T-helper 9 cell (primary cell): ENCODE measurements at regions not wholly inside any gene's neighbourhood (a gene's known extent, or its start where the extent isn't known, plus 50 kb on each side); places are given as distances from the start of the nearest gene placed in this dataset.
"Not testable (repeated sequence)": the region's sequence is repeated elsewhere in the genome, so short reads cannot be mapped to it uniquely, and the experiment has no call there.

Source experiments
- DNase-seq: peaks from one replicate; pipeline ENCODE4 v3.0.0-alpha.2; 2020

DNA sequence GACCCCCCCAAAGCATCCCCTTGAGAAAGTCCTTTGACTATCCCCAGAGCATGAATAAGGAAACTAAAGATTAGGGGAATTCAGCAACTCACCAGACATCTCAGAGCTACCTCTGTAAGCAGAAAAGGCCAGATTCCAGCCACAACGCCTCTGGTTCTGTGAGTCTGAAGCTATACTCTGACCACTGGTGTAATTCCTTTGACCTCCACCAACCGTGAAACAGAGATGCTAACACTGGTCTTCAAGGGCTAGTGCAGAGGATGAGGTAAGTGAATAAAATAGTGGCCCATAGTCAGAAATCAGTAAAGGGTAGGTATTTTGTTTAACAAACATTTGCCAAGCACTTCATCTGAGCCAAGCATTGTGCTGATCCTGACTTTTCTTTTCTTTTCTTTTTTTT, 353.4 kb downstream of the NPIPA8 start:
- DNase-seq = no peak

DNA sequence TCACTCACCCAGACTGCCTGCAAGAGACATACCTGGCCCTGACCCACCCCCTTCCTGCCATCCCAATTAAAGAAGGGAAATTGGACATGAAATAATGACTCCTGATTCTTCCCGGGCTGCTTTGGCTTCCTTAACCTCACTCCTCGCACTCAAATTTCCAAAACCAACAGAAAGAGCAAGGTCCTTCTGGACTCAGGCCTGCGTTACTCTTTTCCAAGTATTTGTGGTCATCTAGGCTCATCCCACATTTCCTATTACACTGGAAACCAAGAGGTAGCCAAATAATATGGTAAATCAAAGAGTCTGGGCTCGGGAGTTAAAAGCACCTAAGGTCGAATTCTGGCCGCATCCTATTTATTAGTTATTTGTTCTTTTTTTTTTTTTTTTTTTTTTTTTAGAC, 359.3 kb downstream of the NPIPA8 start:
- no peak for DNase-seq

DNA sequence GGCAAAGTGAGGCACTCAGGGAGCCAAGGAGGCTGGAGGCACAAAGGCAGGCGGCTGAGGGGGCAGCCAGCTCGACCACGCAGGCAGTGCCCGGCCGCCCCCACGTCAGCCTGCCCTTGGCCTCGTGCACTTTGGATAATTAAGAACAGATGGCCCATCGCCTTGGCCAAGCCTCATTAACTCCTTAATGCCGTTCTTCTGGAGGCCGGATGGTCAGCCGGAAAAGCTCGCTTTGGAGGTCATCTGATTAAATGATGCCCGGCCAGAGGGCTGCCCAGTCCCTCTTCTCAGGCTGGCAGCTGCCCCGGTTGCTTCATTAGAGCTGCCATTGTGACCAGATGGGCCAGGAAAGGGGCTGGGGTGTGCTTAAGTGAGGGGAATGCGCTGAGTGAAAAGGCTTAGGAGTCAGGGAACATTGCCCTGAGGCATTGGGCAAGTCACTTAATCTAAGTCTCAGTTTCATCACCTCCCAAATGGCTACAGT, 364.0 kb downstream of the NPIPA8 start:
- DNase-seq = no peak

DNA sequence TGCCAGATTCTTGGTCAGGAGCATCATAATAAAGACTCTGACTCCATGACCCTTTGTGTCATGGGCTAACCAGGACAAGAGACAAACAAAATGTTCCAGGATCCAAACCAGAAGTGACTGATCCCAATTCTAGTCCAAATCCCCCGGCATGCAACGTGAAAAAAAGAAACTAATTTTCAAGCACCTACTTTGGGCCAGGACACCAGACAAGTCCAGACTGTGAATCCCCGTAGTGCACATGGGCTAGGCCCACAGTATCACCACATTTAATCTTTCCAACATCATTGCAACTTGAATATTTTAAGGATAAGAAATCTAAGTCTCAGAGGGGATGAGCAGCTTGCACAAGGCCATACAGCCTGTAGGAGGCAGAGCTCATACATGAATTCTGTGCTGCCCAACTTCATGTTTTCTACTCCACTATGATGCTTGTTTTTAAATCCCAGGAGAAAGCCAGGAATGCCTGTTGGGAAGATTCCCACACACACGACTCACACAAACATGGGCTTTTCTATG, 365.7 kb downstream of the NPIPA8 start:
- no peak for DNase-seq

DNA sequence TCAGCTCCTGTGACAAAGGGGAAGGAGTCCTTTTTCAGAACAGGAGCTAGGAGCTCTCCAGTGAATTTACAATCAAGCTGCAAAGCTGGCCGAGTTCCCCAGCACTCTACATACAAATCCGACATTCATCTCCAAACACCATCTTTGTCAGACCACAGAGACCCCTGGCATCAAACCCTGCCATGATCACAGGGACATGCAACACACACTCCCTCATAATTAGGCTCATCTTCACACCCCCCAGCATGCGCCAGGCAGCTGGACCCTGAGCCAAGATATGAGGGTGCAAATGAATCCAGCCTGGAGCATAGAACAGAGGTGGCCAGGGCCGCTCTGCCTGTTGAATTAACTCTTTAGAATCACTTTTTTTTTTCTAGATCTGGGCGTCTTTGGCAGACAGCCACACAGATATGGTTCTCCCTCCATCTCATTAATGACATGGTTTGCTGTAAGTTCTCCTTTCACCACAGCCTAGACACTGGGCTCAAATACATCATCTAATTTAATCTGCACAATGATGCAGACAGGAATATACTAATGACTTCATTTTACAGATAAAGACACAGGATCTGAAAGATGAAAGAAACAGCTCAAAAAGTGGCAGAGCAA, 366.3 kb downstream of the NPIPA8 start:
- DNase-seq = no peak

DNA sequence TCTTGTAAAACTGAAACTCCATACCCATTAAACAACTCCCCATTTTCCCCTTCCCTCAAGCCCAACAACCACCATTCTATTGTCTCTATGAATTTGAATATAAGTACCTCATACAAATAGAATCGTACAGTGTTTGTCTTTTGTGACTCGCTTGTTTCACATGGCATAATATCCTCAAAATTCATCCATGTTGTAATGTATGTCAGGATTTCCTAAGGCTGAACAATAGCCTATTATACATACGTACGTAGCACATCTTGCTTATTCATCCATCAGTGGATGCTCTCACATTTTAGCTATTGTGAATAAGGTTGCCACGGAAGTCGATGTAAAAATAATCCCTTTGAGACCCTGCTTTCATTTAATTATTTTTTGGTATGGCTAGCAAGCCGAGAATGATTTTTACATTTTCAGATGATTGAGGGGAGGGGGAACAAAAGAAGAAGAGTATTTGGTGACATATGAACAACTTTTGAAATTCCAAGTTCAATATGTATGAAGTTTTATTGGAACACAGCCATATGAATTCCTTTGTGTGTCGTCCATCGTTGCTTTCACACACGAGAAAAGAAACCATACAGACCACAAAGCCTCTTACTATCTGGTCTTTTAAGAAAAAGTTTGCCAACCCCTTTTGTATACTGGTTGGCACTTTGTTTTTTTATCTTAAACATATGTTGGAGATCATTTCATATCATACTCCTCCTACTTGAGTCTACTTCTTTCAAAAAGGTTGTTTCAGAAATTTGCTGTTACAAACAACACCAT, 371.2 kb downstream of the NPIPA8 start:
- DNase-seq = no peak

DNA sequence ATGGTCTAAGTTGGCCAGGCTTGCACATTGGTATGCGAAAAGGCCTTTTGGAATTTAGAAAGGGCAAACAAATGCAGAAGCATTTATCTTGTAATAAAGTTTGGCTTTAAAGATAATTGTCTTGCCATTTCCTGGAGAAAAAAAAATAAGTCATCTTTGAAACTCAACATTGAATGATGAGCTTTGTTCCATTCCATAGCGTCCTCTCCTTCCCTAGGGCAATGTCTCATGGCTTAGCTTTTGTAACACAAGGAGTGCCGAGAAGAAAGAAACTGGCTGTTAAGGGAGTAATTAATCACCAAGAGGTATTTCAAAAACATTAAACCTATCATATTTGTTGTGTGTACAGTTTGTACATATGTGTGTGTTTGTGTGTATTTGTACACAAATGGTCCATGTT, 372.3 kb downstream of the NPIPA8 start:
- no peak for DNase-seq

DNA sequence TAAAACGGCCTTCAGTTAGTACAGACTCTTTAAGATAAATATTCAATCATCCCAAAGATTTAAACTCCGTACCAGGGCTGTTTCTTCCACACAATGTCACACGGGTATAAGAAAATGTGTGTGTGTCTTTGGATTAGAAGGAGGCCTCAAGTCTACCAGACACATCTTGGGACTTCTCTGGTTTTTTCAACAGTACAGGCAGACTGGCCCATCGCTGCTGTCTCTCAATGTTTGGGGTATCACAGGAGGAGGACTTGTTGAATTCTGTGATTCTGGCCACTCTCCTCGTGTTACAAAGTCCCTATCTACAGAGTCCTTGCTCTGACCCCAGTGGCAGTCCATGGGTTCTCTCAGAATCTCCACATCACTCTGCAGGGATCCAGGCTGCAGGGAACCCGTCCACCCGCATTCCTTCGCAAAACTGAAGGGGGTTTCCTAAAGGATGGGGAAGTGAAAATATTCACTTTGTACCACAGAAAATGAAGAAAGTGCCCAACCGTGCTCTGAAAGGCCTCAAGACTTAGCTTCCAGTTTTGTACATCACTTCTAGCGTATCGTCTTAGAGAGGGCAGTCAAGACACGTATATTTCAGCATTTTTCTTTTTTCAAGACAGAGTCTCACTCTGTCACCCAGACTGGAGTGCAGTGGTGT, 373.2 kb downstream of the NPIPA8 start:
- DNase-seq = no peak

DNA sequence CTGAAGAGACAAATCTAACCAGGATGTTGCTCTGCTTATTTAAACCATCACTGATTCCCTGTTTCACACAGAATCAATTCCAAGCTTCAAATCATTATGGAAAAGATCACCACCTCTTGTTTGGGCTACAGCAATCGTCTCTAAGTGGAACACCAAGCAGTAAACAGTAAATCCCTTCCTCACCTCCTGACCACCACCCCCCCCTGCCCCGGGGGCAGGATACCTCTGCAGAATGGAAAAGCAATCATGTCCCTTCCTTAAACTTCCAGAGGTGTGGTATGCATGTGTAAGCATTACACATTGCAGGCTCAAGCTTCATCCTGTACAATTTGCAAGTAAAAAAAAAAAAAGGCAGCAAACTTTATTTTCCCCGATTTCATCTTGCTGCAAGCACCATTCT, 373.8 kb downstream of the NPIPA8 start:
- no peak for DNase-seq

DNA sequence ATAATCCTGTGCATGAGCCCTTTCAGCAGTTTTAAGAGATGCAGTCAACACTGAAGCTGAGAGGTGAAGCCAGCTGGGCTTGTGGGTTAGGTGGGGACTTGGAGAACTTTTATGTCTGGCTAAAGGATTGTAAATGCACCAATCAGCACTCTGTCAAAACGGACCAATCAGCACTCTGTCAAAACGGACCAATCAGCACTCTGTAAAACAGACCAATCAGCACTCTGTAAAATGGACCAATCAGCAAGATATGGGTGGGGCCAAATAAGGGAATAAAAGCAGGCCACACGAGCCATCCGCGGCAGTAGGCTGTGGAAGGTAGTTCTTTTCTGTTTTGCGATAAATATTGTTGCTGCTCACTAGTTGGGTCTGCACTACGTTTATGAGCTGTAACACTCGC, 374.7 kb downstream of the NPIPA8 start:
- not testable (repeated sequence) for DNase-seq

DNA sequence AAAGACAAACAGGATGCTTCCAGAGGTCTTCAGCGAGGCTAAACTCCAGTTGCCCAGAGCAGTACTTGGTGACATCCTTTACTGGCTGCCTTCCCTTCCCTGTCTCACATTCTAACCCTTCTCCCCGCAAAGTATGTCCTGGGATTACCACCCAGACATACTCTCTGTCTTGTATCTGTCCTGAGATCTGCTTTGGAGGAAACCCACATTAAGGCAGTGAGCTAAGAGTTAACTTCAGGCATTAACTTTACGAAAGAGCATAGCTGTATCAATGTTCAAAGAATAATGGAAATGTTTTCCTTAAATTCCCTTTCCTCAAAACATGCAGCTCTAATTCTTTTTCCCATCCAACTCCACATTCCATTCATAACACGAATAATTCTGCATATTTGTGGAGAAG, 385.2 kb downstream of the NPIPA8 start:
- no peak for DNase-seq

DNA sequence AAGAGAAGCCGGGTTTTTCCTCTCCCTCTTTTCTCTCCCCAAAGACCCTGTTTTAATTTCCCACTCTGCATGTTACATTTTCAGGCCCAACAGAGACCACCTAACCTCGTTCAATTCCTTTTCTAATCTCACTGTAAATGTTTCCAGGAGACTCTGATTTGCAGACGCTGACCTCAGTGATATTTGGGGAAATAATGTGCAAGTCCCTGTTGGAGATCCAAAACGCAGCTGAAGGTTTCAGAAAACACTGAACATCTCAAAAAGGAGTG, 386.6 kb downstream of the NPIPA8 start:
- DNase-seq = no peak

DNA sequence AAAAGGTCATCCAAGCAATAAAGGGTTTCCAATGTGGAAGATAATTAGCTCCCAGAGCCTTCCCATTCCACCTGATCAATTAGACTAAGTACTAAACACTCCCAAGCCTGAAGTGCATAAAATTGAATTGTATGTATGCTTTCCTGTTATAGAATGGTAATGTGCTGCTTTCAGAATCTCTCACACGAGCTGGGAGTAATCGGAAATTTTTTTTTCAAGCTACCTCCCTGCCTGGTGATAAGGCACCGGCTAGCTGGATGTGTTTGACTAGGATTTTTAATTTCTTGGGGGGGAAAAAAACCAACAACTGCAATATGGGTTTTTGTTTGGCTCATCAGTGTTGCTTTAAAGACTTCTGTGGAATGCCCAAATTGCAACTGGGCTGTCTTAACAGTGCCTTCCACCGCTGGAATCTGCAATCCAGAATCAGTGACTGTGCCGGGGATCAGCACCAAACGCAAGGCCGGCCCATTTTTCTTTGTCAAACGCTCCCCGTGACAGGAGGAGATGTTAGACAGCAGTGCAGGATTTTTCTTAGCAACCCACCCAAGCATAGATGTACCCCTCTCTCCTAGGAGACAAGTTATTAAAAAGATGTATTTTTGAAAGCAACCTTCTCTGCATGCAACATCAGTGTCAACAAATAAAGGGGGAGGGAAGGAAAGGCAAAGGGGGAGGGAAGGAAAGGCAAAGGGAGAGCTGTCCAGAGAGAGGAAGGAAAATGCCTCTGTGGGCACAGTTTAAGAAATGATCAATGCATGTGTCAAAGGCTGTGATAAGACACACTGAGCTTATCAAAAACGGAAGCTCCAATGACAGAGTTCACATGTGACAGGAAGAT, 387.2 kb downstream of the NPIPA8 start:
- DNase-seq = no peak

DNA sequence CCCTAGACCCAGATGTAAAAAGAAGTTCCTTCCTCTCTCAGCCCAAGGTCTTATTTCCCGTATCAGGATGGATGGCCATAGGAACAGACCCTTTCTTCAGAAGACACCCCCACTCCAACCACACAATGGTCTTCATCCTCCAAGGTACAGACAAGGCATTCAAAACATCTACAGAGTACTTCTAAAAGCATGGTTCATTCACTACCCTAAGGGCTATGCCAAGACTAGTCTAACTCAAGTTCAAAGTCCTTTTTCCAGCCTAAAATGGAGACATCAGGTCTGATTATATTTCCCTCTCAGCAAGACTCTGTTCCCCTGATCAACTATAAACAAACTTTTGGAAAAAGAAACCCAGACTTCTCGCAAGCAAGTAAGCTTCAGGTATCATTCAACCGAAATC, 388.9 kb downstream of the NPIPA8 start:
- DNase-seq = no peak

DNA sequence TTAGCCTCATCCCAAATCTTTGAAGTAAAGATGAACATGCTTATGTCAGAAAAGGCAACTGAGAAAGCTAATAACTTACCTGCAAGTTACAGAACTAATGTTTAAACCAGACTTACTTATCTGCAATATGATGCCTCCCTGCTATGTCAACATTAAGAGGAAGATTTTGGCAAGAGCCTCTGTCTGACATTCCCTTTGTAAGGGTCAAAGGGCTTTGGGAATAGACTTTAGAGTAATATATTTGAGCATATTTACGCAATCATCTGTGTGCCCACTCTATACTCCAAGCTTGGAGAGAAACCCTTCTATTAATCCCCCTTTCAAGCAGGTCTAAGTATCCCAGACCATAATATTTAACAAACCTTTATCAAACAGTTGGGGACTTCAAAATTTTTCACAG, 389.4 kb downstream of the NPIPA8 start:
- no peak for DNase-seq

DNA sequence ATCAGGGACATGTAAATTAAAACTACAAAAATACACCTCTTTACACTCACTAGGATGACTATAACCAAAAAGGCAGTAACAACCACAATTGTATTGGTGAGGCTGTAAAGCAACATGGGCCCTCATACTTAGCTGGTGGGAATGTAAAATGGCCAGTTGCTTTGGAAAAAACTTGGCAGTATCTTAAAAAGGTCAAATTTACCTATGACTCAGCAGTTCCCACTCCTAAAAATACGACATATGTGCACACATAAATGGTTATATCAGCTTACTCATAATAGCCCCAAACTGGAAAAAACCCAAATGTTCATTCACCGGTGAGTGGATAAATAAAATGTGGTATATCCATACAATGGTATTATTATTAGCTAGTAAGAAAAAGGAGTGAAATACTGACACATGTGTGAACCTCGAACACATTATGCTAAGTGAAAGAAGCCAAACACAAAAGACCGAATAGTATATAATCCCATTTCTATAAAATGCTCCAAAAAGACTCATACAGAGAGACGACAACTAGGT, 391.4 kb downstream of the NPIPA8 start:
- no peak for DNase-seq

DNA sequence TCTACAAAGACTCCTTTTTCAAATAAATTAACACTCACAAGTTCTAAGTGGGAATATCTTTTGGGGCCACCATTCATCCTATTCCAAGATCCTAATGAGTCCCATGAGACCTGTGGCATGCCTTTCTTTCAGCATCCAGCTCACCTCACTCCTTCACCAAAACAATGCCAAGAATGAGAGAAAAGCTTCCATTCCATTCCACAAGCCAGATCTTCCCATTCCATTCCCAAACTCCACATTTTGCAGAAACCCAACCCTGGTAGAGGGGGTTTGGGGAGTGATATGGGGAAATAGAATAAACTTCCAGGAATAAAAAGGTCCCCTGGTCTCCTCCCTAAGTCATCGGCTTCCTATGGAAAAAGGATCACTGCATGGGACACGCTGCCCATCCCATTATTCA, 392.2 kb downstream of the NPIPA8 start:
- no peak for DNase-seq

DNA sequence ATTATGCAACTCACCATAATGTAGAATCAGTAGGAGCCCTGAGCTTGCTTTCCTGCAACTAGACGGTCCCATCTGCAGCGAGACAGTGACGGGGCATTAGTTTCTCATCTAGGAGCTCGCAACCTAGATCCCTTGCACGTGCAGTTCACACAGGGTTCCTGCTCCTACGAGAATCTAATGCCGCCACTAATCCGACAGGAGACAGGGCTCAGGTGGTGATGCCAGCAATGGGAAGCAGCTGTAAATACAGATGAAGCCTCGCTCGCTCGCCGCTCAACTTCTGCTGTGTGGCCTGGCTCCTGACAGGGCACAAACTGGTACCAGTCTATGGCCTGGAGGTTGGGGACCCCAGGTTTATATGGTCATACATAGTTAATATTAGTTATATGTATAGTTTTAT, 394.5 kb downstream of the NPIPA8 start:
- no peak for DNase-seq

DNA sequence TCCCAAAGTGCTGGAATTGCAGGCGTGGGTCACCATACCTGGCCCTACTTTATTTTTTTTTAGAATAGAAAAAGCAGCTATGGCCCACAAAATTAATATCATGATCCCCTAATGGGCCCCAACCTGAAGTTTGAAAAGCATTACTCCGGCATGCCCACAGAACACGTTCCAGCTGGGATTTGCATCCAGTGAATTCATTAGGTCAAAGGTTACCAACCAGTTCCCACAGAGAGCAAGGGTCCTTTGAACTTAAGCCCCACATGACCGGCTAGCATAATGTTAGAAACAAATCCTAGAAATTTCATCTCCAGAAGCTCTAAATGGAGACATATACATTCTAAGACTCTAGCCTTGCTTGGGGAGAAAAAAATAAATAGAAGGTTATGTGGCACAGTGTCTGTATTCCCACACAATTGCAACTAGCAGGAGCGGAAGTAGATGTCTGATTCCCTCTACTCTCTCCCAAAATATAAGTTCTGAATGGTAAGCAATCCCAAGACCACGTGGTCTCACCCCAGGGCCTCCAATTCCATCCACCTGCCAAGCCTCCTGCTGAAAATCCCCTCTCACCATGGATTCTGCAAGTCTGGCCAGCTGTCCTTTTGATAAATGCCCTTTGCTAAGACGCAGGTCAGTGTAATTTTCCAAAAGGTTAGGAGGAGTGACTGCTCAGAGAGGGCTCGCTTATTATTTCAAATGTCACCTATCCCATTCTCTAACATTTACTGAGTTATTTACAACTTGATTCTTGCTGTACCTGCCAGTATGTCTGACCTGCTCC, 395.8 kb downstream of the NPIPA8 start:
- DNase-seq = no peak

DNA sequence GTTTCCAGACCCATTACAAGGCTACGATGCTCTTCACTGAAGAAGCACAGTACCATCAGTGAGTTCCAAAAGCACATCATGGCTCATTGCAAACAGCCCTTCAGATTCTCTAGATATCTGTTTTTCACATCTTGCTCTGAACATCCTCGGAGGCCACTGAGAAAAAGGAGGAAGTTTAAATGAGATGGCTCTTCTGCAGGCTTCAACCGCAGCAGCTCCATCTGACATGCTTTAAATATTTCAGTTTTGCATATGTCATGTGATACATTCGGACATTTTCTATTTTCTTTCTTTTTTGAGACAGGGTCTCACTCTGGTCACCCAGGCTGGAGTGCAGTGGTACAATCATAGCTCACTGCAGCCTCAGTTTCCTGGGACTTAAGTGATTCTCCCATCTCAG, 396.8 kb downstream of the NPIPA8 start:
- no peak for DNase-seq

DNA sequence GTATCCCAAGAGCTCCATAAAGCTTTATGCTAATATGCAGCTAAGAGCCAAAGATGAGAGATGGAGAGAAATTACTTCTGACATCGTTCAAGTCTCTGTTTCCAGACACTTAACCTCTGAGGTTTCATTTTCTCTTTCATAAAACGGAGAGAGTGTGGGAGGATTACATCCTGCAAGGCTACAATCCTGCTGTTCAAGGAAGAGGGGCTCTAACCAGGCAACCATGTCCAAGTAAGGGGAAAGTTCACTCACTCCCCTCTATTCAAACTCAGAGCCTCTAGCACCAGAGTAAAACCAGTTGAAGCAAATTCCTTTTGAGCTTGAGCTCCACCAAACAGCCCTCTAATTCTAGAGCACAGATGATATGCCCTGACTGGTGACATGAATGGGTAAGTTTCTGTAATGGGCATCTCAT, 397.4 kb downstream of the NPIPA8 start:
- DNase-seq = no peak

DNA sequence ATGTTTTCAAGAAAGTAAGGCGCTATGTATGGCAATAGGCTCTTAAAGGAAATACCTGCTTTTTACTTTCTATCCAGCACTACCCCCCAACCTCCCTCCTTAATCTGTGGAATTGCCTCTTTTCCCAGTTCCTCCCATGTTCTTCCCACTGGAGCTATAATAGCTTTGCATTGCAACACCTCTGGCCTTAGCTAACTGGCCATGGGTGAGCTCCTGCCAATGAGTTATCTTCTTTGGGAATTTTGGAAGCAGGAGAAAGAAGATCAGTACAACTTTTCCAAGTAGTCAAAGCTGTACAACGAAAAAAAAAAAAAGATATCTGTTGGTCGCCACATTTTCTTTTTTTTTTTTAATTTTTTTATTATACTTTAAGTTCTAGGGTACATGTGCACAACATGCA, 398.0 kb downstream of the NPIPA8 start:
- no peak for DNase-seq
